ENCODE measurements at regions not wholly inside any gene's neighbourhood (a gene's known extent, or its start where the extent isn't known, plus 50 kb on each side); places are given as distances from the start of the nearest gene placed in this dataset.
"Not testable (repeated sequence)": the region's sequence is repeated elsewhere in the genome, so short reads cannot be mapped to it uniquely, and the experiment has no call there.

GRCh38 chr21:18058731-18059398, 185.8 kb upstream of the CHODL start:
- Mint-ChIP-seq H3K27ac (no peak overlapping the region), H3K36me3 (no peaks in the 10 kb centered on the region), H3K4me1 (no peaks in the 10 kb centered on the region), H3K9me3 (peaks cover 5% of the 10 kb centered on the region), H3K4me3 (no peak overlapping the region), H3K27me3 (no peaks in the 10 kb centered on the region)
- DNase-seq: no peak
- CTCF ChIA-PET: interaction anchor here (1.4 kb wide), 1 partner anchor 18 kb away, joined by 4 read pairs; no protein-coding TSS in a partner anchor

- Mint-ChIP-seq H3K36me3 (no peaks in the 10 kb centered on the region), H3K27ac (no peak overlapping the region), H3K27me3 (no peaks in the 10 kb centered on the region), H3K4me3 (no peak overlapping the region), H3K9me3 (no peaks in the 10 kb centered on the region), H3K4me1 (no peaks in the 10 kb centered on the region)
- no peak for DNase-seq
- CTCF ChIA-PET: no interaction called here
These were observed 191.5 kb upstream of the CHODL start for GRCh38 chr21:18053151-18053550.

GRCh38 chr21:18049461-18049860, 195.2 kb upstream of the CHODL start:
- DNase-seq: no peak
- CTCF ChIA-PET: no interaction called here
- no peaks in the 10 kb centered on the region for H3K9me3 Mint-ChIP-seq
- no peaks in the 10 kb centered on the region for H3K36me3 Mint-ChIP-seq
- H3K4me3 Mint-ChIP-seq: no peak overlapping the region
- no peaks in the 10 kb centered on the region for H3K27me3 Mint-ChIP-seq
- no peaks in the 10 kb centered on the region for H3K4me1 Mint-ChIP-seq
- H3K27ac Mint-ChIP-seq: no peak overlapping the region

DNA sequence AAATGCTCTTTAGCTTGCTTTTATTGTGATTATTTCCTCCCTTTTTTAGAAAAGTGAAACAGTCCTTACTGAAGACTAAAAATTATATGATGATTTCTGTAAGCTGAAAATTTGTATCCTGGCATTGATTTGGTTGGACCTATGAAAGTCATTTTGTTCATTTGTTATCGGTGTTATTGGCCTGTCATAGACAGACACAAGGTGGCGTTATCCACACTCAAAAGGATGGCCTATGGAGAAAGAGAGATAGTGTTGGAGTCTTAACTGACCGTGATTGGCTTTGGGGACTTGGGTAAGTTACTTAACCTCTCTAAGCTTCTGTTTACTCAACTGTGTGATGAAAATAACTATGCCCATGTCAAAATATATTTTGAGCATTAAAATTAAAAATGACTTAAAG, 203.6 kb upstream of the CHODL start:
- Mint-ChIP-seq H3K27ac (no peak overlapping the region), H3K9me3 (no peaks in the 10 kb centered on the region), H3K36me3 (no peaks in the 10 kb centered on the region), H3K27me3 (no peaks in the 10 kb centered on the region), H3K4me1 (no peaks in the 10 kb centered on the region), H3K4me3 (no peak overlapping the region)
- CTCF ChIA-PET: interaction anchor here (0.7 to 1.5 kb wide), 3 partner anchors 11 to 164 kb away, joined by 4 read pairs; no protein-coding TSS in a partner anchor
- DNase-seq: no peak

DNA sequence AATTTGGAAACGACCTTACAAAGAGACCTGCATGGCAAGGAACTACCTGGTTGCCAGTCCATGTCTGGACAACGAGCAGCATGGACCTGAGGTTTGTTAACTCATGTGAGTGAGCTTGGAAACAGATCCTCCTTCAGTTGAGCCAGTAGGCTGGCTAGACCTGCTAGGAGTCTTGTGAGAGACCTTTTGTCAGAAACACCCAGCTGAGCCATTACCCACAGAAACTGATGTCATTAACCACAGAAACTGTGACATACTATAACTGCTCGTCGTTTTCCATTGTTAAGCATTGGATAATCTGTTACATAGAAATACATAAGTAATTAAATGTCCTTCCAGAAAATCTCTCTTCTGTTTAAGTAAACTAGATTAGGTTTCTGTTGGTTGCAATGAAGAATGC, 211.1 kb upstream of the C21orf91 start:
- no peaks in the 10 kb centered on the region for H3K27me3 Mint-ChIP-seq
- H3K4me1 Mint-ChIP-seq: no peaks in the 10 kb centered on the region
- H3K27ac Mint-ChIP-seq: no peak overlapping the region
- no peaks in the 10 kb centered on the region for H3K36me3 Mint-ChIP-seq
- CTCF ChIA-PET: no interaction called here
- no peak overlapping the region for H3K4me3 Mint-ChIP-seq
- H3K9me3 Mint-ChIP-seq: no peaks in the 10 kb centered on the region
- no peak for DNase-seq

DNA sequence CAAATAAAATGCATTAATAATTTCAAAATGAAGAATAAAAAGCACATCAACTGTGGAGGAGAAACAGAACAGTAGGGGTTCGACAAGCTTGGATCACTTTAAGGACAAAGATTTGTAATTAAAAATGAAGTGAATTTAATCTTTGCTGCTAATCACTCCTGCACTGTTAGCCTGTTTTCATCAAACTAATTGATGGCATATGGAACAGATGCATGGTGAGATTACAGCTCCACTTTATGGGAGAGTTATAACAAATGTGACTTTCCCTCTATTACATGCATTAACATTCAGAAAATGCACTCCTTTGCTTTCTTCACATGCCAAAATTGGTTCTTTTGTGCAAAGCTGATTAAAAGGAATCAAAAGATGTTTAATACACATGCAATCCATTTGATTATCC, 207.2 kb upstream of the C21orf91 start:
- no peak for DNase-seq
- no peaks in the 10 kb centered on the region for H3K4me1 Mint-ChIP-seq
- H3K27ac Mint-ChIP-seq: no peak overlapping the region
- H3K9me3 Mint-ChIP-seq: no peaks in the 10 kb centered on the region
- no peak overlapping the region for H3K4me3 Mint-ChIP-seq
- no peaks in the 10 kb centered on the region for H3K36me3 Mint-ChIP-seq
- no peaks in the 10 kb centered on the region for H3K27me3 Mint-ChIP-seq
- CTCF ChIA-PET: no interaction called here

DNA sequence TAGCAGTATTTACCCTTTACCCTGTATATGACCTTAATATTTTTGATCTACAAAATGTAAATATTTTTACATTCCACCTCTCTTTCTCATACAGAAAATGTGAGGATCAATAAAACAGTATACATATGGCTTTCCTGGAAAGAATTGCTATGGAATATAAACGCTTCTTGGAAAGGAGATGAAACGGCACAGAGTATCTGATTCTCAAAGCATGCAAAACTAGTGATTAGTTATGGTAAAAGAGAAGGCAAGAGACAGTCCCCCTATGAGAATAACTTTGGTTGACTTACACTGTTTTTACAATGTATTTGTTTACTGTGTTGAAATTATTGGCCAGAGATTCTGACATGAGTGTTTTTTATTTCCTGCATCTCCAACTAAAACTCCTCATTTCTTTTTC, 204.6 kb upstream of the C21orf91 start:
- Mint-ChIP-seq H3K9me3 (no peaks in the 10 kb centered on the region), H3K4me3 (no peak overlapping the region), H3K27me3 (no peaks in the 10 kb centered on the region), H3K36me3 (no peaks in the 10 kb centered on the region), H3K27ac (no peak overlapping the region), H3K4me1 (no peaks in the 10 kb centered on the region)
- DNase-seq: no peak
- CTCF ChIA-PET: no interaction called here

- CTCF ChIA-PET: no interaction called here
- no peaks in the 10 kb centered on the region for H3K36me3 Mint-ChIP-seq
- no peaks in the 10 kb centered on the region for H3K27me3 Mint-ChIP-seq
- no peak overlapping the region for H3K4me3 Mint-ChIP-seq
- no peaks in the 10 kb centered on the region for H3K4me1 Mint-ChIP-seq
- no peak for DNase-seq
- no peak overlapping the region for H3K27ac Mint-ChIP-seq
- no peaks in the 10 kb centered on the region for H3K9me3 Mint-ChIP-seq
These were observed 204.0 kb upstream of the C21orf91 start for GRCh38 chr21:18023157-18023556.

DNA sequence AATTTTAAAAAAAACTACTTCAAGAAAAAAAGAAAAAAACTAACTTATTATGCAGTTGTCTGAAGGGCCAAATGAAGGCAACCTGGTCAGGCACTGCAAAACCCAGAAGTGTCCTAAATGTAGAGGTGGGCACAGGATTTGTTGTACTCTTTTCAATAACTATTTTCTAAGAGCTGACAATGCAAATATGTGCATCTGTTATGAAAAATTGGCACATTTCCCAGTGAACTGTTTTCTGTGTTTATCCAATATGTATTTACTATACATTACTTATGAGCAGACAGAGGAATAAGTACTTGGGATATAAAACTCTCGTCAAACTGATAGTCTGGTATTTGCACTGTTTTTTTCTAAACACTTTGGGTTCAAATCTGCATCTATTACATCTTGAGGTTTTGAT, 188.0 kb upstream of the C21orf91 start:
- Mint-ChIP-seq H3K27me3 (no peaks in the 10 kb centered on the region), H3K4me1 (no peaks in the 10 kb centered on the region), H3K4me3 (no peak overlapping the region), H3K36me3 (no peaks in the 10 kb centered on the region), H3K27ac (no peak overlapping the region), H3K9me3 (no peaks in the 10 kb centered on the region)
- no peak for DNase-seq
- CTCF ChIA-PET: no interaction called here

DNA sequence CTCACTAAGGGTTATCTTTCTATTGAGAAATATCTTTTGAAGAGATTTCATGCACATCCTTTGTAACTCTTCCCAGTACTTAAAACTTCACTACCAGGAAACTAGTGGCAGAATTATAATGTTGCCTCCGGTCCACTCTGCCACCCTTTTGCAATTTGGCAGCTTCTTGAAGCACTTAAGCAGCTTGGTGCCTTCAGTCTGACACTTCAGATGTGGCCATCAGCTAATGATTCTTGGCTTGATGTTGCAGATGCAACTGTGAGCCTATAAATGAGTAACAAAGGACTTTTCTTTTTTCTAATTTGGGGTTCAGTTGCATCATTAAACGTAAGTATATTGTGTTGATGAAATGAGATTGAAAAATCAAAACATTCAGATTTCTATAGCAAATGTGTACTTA, 187.5 kb upstream of the C21orf91 start:
- no peaks in the 10 kb centered on the region for H3K4me1 Mint-ChIP-seq
- no peak overlapping the region for H3K27ac Mint-ChIP-seq
- H3K9me3 Mint-ChIP-seq: no peaks in the 10 kb centered on the region
- DNase-seq: no peak
- CTCF ChIA-PET: no interaction called here
- H3K36me3 Mint-ChIP-seq: no peaks in the 10 kb centered on the region
- no peaks in the 10 kb centered on the region for H3K27me3 Mint-ChIP-seq
- H3K4me3 Mint-ChIP-seq: no peak overlapping the region

GRCh38 chr21:18002393-18002792, 183.2 kb upstream of the C21orf91 start:
- Mint-ChIP-seq H3K4me1 (no peaks in the 10 kb centered on the region), H3K27me3 (no peaks in the 10 kb centered on the region), H3K4me3 (no peak overlapping the region), H3K9me3 (peaks cover 2% of the 10 kb centered on the region), H3K36me3 (no peaks in the 10 kb centered on the region), H3K27ac (no peak overlapping the region)
- no peak for DNase-seq
- CTCF ChIA-PET: no interaction called here

- H3K27me3 Mint-ChIP-seq: no peaks in the 10 kb centered on the region
These were observed 182.0 kb upstream of the C21orf91 start for GRCh38 chr21:18000981-18001686.

DNA sequence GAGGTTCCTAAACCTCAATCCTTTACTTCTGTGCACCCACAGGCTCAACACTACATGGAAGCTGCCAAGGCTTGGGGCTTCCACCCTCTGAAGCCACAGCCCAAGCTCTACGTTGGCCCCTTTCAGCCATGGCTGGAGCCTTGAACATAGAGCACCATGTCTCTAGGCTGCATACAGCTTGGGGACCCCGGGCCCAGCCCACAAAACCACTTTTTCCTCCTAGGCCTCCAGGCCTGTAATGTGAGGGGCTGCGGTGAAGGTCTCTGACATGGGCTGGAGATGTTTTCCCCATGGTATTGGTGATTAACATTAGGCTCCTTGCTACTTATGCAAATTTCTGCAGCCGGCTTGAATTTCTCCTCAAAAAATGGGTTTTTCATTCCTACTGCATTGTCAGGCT, 179.4 kb upstream of the C21orf91 start:
- H3K27ac Mint-ChIP-seq, H3K27me3 Mint-ChIP-seq, CTCF ChIA-PET, H3K9me3 Mint-ChIP-seq, DNase-seq, H3K4me3 Mint-ChIP-seq, H3K4me1 Mint-ChIP-seq, H3K36me3 Mint-ChIP-seq: not testable (repeated sequence)

More at GRCh38 chr21:18000981-18001686, 182.0 kb upstream of the C21orf91 start:
- Mint-ChIP-seq H3K9me3 (peaks cover 5% of the 10 kb centered on the region), H3K27ac (no peak overlapping the region), H3K4me3 (no peak overlapping the region), H3K4me1 (no peaks in the 10 kb centered on the region), H3K36me3 (no peaks in the 10 kb centered on the region)
- CTCF ChIA-PET: no interaction called here
- no peak for DNase-seq

- CTCF ChIA-PET: no interaction called here
- peaks cover 1% of the 10 kb centered on the region for H3K36me3 Mint-ChIP-seq
- no peaks in the 10 kb centered on the region for H3K27me3 Mint-ChIP-seq
- H3K4me3 Mint-ChIP-seq: no peak overlapping the region
- no peak for DNase-seq
- H3K4me1 Mint-ChIP-seq: no peaks in the 10 kb centered on the region
- H3K27ac Mint-ChIP-seq: no peak overlapping the region
- peaks cover 5% of the 10 kb centered on the region for H3K9me3 Mint-ChIP-seq
These were observed 170.6 kb upstream of the C21orf91 start for GRCh38 chr21:17989780-17990179.

DNA sequence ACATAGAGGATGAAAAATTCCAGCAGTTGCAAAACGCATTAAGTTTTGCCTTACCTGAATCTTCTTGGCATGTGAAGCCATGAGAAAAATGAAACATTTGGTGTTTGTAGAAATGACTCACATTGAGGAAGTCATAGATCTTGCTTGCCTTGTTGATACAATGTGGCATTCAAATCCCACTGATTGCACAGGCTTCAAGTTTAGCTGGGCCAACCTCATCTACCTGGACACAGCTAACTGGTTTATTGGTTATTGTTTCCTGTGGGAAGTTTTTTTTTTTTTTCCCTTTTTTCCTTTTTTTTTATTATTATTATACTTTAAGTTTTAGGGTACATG, 168.9 kb upstream of the C21orf91 start:
- Mint-ChIP-seq H3K4me3 (no peak overlapping the region), H3K27me3 (no peaks in the 10 kb centered on the region), H3K36me3 (no peaks in the 10 kb centered on the region), H3K4me1 (no peaks in the 10 kb centered on the region), H3K9me3 (peaks cover 1% of the 10 kb centered on the region), H3K27ac (no peak overlapping the region)
- no peak for DNase-seq
- CTCF ChIA-PET: no interaction called here

Measured in activated naive CD4-positive, alpha-beta T cell treated with anti-CD3 and anti-CD28 coated beads, Interleukin-2, amount 10 ng/mL, durations not matched to agents 7 days and 5 days (primary cell).